ENCODE measurements at regions not wholly inside any gene's neighbourhood (a gene's known extent, or its start where the extent isn't known, plus 50 kb on each side); places are given as distances from the start of the nearest gene placed in this dataset.

DNA sequence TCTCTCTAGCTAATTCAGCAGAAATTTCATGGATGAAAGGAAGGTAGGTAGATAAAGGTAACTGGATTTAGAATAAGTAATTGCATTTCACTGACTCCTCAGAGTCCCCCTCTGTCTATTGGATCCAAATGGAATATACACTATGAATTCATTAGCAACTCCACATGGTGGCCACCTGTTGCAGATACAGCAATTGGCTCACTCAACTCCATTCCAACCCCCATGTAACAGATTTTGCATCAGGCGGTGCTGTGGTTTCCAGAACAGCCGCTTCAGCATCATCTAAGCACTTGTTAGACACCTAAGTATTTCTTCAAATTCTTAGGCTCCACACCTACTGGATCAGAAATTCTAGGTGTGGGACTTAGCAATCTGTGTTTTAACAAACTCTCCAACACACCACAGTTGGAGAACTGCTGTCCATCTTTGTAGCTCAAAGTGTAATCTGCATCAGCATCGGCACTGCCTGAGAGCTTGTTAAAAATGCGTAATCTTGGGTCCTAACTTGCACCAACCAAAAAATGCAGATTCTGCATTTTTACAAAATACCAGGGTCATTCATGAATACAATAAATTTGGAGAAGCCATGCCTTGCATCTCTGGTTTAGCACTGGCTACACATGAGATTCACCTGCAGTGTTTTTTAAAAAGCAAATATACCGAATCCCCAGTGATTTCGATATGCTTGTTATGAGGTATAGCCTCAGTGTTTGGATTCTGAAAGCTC lies 413.8 kb upstream of the CD180 start:
- TF ChIP-seq, protein P1, sequence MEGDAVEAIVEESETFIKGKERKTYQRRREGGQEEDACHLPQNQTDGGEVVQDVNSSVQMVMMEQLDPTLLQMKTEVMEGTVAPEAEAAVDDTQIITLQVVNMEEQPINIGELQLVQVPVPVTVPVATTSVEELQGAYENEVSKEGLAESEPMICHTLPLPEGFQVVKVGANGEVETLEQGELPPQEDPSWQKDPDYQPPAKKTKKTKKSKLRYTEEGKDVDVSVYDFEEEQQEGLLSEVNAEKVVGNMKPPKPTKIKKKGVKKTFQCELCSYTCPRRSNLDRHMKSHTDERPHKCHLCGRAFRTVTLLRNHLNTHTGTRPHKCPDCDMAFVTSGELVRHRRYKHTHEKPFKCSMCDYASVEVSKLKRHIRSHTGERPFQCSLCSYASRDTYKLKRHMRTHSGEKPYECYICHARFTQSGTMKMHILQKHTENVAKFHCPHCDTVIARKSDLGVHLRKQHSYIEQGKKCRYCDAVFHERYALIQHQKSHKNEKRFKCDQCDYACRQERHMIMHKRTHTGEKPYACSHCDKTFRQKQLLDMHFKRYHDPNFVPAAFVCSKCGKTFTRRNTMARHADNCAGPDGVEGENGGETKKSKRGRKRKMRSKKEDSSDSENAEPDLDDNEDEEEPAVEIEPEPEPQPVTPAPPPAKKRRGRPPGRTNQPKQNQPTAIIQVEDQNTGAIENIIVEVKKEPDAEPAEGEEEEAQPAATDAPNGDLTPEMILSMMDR (IDR thresholded peaks at IDR 0.05; ENCODE audit: insufficient read depth, low read length, poor library complexity, severe bottlenecking), result no peak
- Histone ChIP-seq H3K27me3 (ENCODE audit: control insufficient read depth, insufficient read depth, low read length) (no peaks in the 10 kb centered on the region), H3K4me3 (ENCODE audit: low read depth, low read length) (no peak overlapping the region), H3K36me3 (ENCODE audit: control insufficient read depth, insufficient read depth, low read length) (no peaks in the 10 kb centered on the region)
- no peak for DNase-seq (ENCODE audit: low read depth)

GRCh38 chr5:67607958-67608357 lies 411.4 kb upstream of the CD180 start:
- no peak overlapping the region for H3K4me3 ChIP-seq (ENCODE audit: low read depth, low read length)
- no peak for DNase-seq (ENCODE audit: low read depth)
- TF ChIP-seq, protein P1 (IDR thresholded peaks at IDR 0.05; ENCODE audit: insufficient read depth, low read length, poor library complexity, severe bottlenecking), result no peak
- no peaks in the 10 kb centered on the region for H3K36me3 ChIP-seq (ENCODE audit: control insufficient read depth, insufficient read depth, low read length)
- no peaks in the 10 kb centered on the region for H3K27me3 ChIP-seq (ENCODE audit: control insufficient read depth, insufficient read depth, low read length)

DNA sequence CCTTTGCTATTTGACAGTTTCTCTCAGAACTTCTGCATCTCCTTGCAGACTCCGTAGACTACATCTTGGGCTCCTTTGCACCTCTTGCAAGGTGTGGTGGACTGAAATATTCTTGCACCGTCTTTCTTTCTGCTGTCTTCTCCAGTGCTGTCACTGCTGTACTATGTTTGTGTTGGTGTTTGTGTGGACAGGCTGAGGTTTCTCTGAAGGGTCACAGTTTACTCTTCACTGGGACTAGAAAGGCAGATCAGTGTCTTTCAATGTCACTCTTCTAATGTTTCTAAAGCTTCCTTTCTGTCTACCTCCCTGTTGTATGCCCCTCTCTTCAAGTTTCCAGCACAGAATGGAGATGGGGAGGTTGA lies 410.0 kb upstream of the CD180 start:
- TF ChIP-seq, protein P1 (IDR thresholded peaks at IDR 0.05; ENCODE audit: insufficient read depth, low read length, poor library complexity, severe bottlenecking), result no peak
- no peak overlapping the region for H3K4me3 ChIP-seq (ENCODE audit: low read depth, low read length)
- H3K27me3 ChIP-seq (ENCODE audit: control insufficient read depth, insufficient read depth, low read length), result no peaks in the 10 kb centered on the region
- DNase-seq (ENCODE audit: low read depth), result no peak
- no peaks in the 10 kb centered on the region for H3K36me3 ChIP-seq (ENCODE audit: control insufficient read depth, insufficient read depth, low read length)

- TF ChIP-seq, protein P1 (IDR thresholded peaks at IDR 0.05; ENCODE audit: insufficient read depth, low read length, poor library complexity, severe bottlenecking), result no peak
- DNase-seq (ENCODE audit: low read depth), result no peak
- no peaks in the 10 kb centered on the region for H3K27me3 ChIP-seq (ENCODE audit: control insufficient read depth, insufficient read depth, low read length)
- H3K36me3 ChIP-seq (ENCODE audit: control insufficient read depth, insufficient read depth, low read length), result no peaks in the 10 kb centered on the region
- no peak overlapping the region for H3K4me3 ChIP-seq (ENCODE audit: low read depth, low read length)
Observed at GRCh38 chr5:67605730-67606585, 409.4 kb upstream of the CD180 start.

- no peaks in the 10 kb centered on the region for H3K27me3 ChIP-seq (ENCODE audit: control insufficient read depth, insufficient read depth, low read length)
- H3K4me3 ChIP-seq (ENCODE audit: low read depth, low read length), result no peak overlapping the region
- no peak for DNase-seq (ENCODE audit: low read depth)
- TF ChIP-seq, protein P1 (IDR thresholded peaks at IDR 0.05; ENCODE audit: insufficient read depth, low read length, poor library complexity, severe bottlenecking), result no peak
- no peaks in the 10 kb centered on the region for H3K36me3 ChIP-seq (ENCODE audit: control insufficient read depth, insufficient read depth, low read length)
Observed at GRCh38 chr5:67591491-67591890, 394.9 kb upstream of the CD180 start.

Measured in kidney epithelial cell (primary cell).